PC-9 (cell line): ENCODE measurements at regions not wholly inside any gene's neighbourhood (a gene's known extent, or its start where the extent isn't known, plus 50 kb on each side); places are given as distances from the start of the nearest gene placed in this dataset.

Experiments used
- BruUV-seq: library from RNA; stranded (reverse); fragments of 400-500 nt; replicated peaks from 2 replicates; lab custom pipeline; 2021; lab: Mats Ljungman, UMichigan
- CTCF ChIA-PET: fragments of 300-600 bp; sonication (Branson Sonifier 250); formaldehyde crosslinking; loops from one replicate; lab custom pipeline; 2022; ENCODE audit warnings: antibody characterized with exemption; lab: Charles Lee
- POLR2A ChIA-PET: fragments of 300-600 bp; sonication (Branson Sonifier 250); formaldehyde crosslinking; loops from one replicate; lab custom pipeline; 2022; ENCODE audit warnings: antibody characterized with exemption; ENCODE audit not compliant: unreplicated experiment; lab: Charles Lee
- DNase-seq, 2 experiments: peaks; one replicate each; pipeline versions ENCODE4 v3.0.0 to v3.0.0-alpha.2; 2015 to 2022; ENCODE audit warnings: mixed read lengths in 1 of 2
- H2AFZ ChIP-seq: fragments of 200-600 bp; sonication (generic); 2 replicates; pipeline ENCODE4 v1.8.1; 2017; ENCODE audit warnings: antibody characterized with exemption
- H3F3A ChIP-seq: fragments of 200-600 bp; sonication (generic); 2 replicates; pipeline ENCODE4 v1.8.1; 2017; ENCODE audit warnings: antibody characterized with exemption, mild to moderate bottlenecking, low read depth; ENCODE audit not compliant: insufficient read depth
- H3K27ac ChIP-seq: fragments of 200-600 bp; sonication (generic); 2 replicates; pipeline ENCODE4 v1.6.1; 2016; ENCODE audit warnings: mixed run types
- H3K27me3 ChIP-seq: fragments of 200-600 bp; sonication (generic); 2 replicates; pipeline ENCODE4 v1.6.1; 2016; ENCODE audit warnings: low read depth, mixed run types; ENCODE audit not compliant: insufficient read depth
- H3K36me3 ChIP-seq: fragments of 200-600 bp; sonication (generic); 2 replicates; pipeline ENCODE4 v1.6.1; 2016; ENCODE audit warnings: low read depth, mixed run types
- H3K4me1 ChIP-seq: fragments of 200-600 bp; sonication (generic); replicated peaks from 2 replicates; pipeline ENCODE4 v1.6.1; 2016; ENCODE audit warnings: mixed run types; ENCODE audit not compliant: insufficient read depth
- H3K4me2 ChIP-seq: fragments of 200-600 bp; sonication (generic); 2 replicates; pipeline ENCODE4 v1.6.1; 2017; ENCODE audit warnings: mixed run types
- H3K4me3 ChIP-seq: fragments of 200-600 bp; sonication (generic); 2 replicates; pipeline ENCODE4 v1.6.1; 2016; ENCODE audit warnings: mixed run types
- H3K79me2 ChIP-seq: fragments of 200-600 bp; sonication (generic); 2 replicates; pipeline ENCODE4 v1.6.1; 2017; ENCODE audit warnings: low read depth, mixed run types
- H3K9me2 ChIP-seq: fragments of 200-600 bp; sonication (generic); 2 replicates; pipeline ENCODE4 v1.8.1; 2017; ENCODE audit warnings: mild to moderate bottlenecking; ENCODE audit not compliant: insufficient read depth
- H3K9me3 ChIP-seq: fragments of 200-600 bp; sonication (generic); 2 replicates; pipeline ENCODE4 v1.8.1; 2016; ENCODE audit warnings: low read depth; ENCODE audit not compliant: insufficient read depth
- H4K20me1 ChIP-seq: fragments of 200-600 bp; sonication (generic); 2 replicates; pipeline ENCODE4 v1.8.1; 2017; ENCODE audit not compliant: insufficient read depth
- CTCF ChIP-seq: fragments of 200-600 bp; sonication (generic); conservative IDR thresholded peaks from 2 replicates; pipeline ENCODE4 v1.6.1; 2017; ENCODE audit warnings: mixed run types, antibody characterized with exemption, mild to moderate bottlenecking, moderate library complexity
- EZH2 ChIP-seq: fragments of 200-600 bp; sonication (generic); IDR thresholded peaks from 2 replicates; pipeline ENCODE4 v1.8.0; 2017; ENCODE audit warnings: antibody characterized with exemption, low read depth
- intact Hi-C: fragments of 100-400 bp; cut with micrococcal nuclease; formaldehyde crosslinking; loops from one replicate; pipeline ENCODE4 v1.10.0; 2022; ENCODE audit not compliant: unreplicated experiment

DNA sequence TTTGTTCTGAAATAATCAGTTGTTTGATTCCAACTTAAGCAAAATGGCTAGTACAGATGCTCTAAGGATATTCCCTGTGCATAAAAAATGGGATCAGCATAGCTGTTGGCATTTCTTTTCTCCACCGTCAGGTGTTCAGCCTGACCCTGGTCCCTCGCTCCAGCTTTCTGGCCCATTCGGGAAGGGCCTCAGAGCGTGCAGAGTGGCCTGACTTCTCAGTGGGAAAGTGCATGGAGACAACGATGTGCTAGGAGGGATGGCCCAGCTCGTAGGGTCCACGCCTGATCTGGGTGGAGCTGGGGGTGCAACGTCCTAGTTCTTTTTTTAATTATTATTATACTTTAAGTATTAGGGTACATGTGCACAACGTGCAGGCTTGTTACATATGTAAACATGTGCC is 319.1 kb upstream of the IRX4 start:
- no peaks in the 10 kb centered on the region for H3K9me3 ChIP-seq
- TF ChIP-seq EZH2 (no peak), CTCF (no peak)

DNA sequence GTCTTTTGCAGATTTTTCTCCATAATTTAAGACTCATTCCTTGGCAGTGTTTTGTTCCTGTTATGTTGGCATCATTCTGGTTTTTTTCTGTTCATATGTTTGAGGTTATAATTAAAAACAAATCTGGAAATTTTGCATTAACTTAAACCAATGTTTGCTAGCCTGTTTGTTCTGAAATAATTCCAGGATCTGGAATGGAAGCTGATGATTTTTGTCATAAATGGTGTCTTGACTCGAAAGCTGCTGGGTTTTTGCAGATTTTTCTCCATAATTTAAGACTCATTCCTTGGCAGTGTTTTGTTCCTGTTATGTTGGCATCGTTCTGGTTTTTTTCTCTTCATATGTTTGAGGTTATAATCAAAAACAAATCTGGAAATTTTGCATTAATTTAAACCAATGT is 318.7 kb upstream of the IRX4 start:
- H3K36me3 ChIP-seq: no peaks in the 10 kb centered on the region
- DNase-seq: no peak
- H3K27ac ChIP-seq: no peak overlapping the region
- no peaks in the 10 kb centered on the region for H4K20me1 ChIP-seq
- POLR2A ChIA-PET: no interaction called here
- no peaks in the 10 kb centered on the region for H3K9me3 ChIP-seq
- H3K4me3 ChIP-seq: no peak overlapping the region
- no peaks in the 10 kb centered on the region for H3K9me2 ChIP-seq
- H3F3A ChIP-seq: no peaks in the 10 kb centered on the region
- H3K4me1 ChIP-seq: no peaks in the 10 kb centered on the region
- peaks cover 95% of the 10 kb centered on the region for H3K27me3 ChIP-seq
- TF ChIP-seq CTCF: no peak
- CTCF ChIA-PET: no interaction called here
- H2AFZ ChIP-seq: no peak overlapping the region
- H3K79me2 ChIP-seq: no peaks in the 10 kb centered on the region
- intact Hi-C loops: no loop called here
- no peak overlapping the region for H3K4me2 ChIP-seq
- BruUV-seq: no TSS peak

More for the DNA sequence above, 319.1 kb upstream of the IRX4 start:
- H3K27ac ChIP-seq: no peak overlapping the region
- POLR2A ChIA-PET: no interaction called here
- no peaks in the 10 kb centered on the region for H4K20me1 ChIP-seq
- H3K4me1 ChIP-seq: no peaks in the 10 kb centered on the region
- no peaks in the 10 kb centered on the region for H3K9me2 ChIP-seq
- BruUV-seq: no TSS peak
- no peaks in the 10 kb centered on the region for H3F3A ChIP-seq
- H3K79me2 ChIP-seq: no peaks in the 10 kb centered on the region
- H3K27me3 ChIP-seq: peaks cover 95% of the 10 kb centered on the region
- no peak for DNase-seq
- no peak overlapping the region for H2AFZ ChIP-seq
- CTCF ChIA-PET: no interaction called here
- no peaks in the 10 kb centered on the region for H3K36me3 ChIP-seq
- intact Hi-C loops: no loop called here
- H3K4me2 ChIP-seq: no peak overlapping the region
- no peak overlapping the region for H3K4me3 ChIP-seq

DNA sequence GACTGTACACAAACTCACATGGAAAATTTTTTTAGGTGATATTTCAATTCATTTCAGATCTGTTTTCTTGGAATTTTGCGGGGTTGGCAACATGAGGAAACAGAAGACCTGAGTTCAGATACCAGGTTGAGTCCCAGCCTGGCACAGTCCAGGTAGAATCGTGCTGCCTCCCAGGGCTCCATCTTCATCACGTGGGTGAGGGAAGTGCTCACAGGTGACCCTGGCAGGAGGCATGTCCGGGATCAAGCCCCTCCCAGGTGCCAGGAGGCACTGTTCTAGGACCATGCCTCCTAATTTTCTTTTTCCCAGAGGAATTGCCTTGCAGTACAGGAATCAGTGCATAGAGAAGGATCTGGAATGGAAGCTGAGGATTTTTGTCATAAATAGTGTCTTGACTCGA is 318.3 kb upstream of the IRX4 start:
- CTCF ChIA-PET: no interaction called here
- intact Hi-C loops: no loop called here

More for the DNA sequence above, 318.3 kb upstream of the IRX4 start:
- DNase-seq: no peak
- Histone ChIP-seq H3K4me2 (no peak overlapping the region), H3K4me3 (no peak overlapping the region), H3K4me1 (no peaks in the 10 kb centered on the region), H3K27ac (no peak overlapping the region), H3F3A (no peaks in the 10 kb centered on the region), H3K36me3 (no peaks in the 10 kb centered on the region), H3K27me3 (peaks cover 95% of the 10 kb centered on the region), H3K79me2 (no peaks in the 10 kb centered on the region), H3K9me2 (no peaks in the 10 kb centered on the region), H4K20me1 (no peaks in the 10 kb centered on the region), H2AFZ (no peak overlapping the region), H3K9me3 (no peaks in the 10 kb centered on the region)
- POLR2A ChIA-PET: no interaction called here
- no TSS peak for BruUV-seq
- TF ChIP-seq EZH2 (no peak), CTCF (no peak)
